PC-9 (cell line): ENCODE measurements at regions not wholly inside any gene's neighbourhood (a gene's known extent, or its start where the extent isn't known, plus 50 kb on each side); places are given as distances from the start of the nearest gene placed in this dataset.

ENCODE experiments used
- BruUV-seq: library from RNA; stranded (reverse); fragments of 400-500 nt; replicated peaks from 2 replicates; lab custom pipeline; 2021; lab: Mats Ljungman, UMichigan
- CTCF ChIA-PET: fragments of 300-600 bp; sonication (Branson Sonifier 250); formaldehyde crosslinking; loops from one replicate; lab custom pipeline; 2022; ENCODE audit warnings: antibody characterized with exemption; lab: Charles Lee
- POLR2A ChIA-PET: fragments of 300-600 bp; sonication (Branson Sonifier 250); formaldehyde crosslinking; loops from one replicate; lab custom pipeline; 2022; ENCODE audit warnings: antibody characterized with exemption; ENCODE audit not compliant: unreplicated experiment; lab: Charles Lee
- DNase-seq, 2 experiments: peaks; one replicate each; pipeline versions ENCODE4 v3.0.0 to v3.0.0-alpha.2; 2015 to 2022; ENCODE audit warnings: mixed read lengths in 1 of 2
- H2AFZ ChIP-seq: fragments of 200-600 bp; sonication (generic); 2 replicates; pipeline ENCODE4 v1.8.1; 2017; ENCODE audit warnings: antibody characterized with exemption
- H3F3A ChIP-seq: fragments of 200-600 bp; sonication (generic); 2 replicates; pipeline ENCODE4 v1.8.1; 2017; ENCODE audit warnings: antibody characterized with exemption, mild to moderate bottlenecking, low read depth; ENCODE audit not compliant: insufficient read depth
- H3K27ac ChIP-seq: fragments of 200-600 bp; sonication (generic); 2 replicates; pipeline ENCODE4 v1.6.1; 2016; ENCODE audit warnings: mixed run types
- H3K27me3 ChIP-seq: fragments of 200-600 bp; sonication (generic); 2 replicates; pipeline ENCODE4 v1.6.1; 2016; ENCODE audit warnings: low read depth, mixed run types; ENCODE audit not compliant: insufficient read depth
- H3K36me3 ChIP-seq: fragments of 200-600 bp; sonication (generic); 2 replicates; pipeline ENCODE4 v1.6.1; 2016; ENCODE audit warnings: low read depth, mixed run types
- H3K4me1 ChIP-seq: fragments of 200-600 bp; sonication (generic); replicated peaks from 2 replicates; pipeline ENCODE4 v1.6.1; 2016; ENCODE audit warnings: mixed run types; ENCODE audit not compliant: insufficient read depth
- H3K4me2 ChIP-seq: fragments of 200-600 bp; sonication (generic); 2 replicates; pipeline ENCODE4 v1.6.1; 2017; ENCODE audit warnings: mixed run types
- H3K4me3 ChIP-seq: fragments of 200-600 bp; sonication (generic); 2 replicates; pipeline ENCODE4 v1.6.1; 2016; ENCODE audit warnings: mixed run types
- H3K79me2 ChIP-seq: fragments of 200-600 bp; sonication (generic); 2 replicates; pipeline ENCODE4 v1.6.1; 2017; ENCODE audit warnings: low read depth, mixed run types
- H3K9me2 ChIP-seq: fragments of 200-600 bp; sonication (generic); 2 replicates; pipeline ENCODE4 v1.8.1; 2017; ENCODE audit warnings: mild to moderate bottlenecking; ENCODE audit not compliant: insufficient read depth
- H3K9me3 ChIP-seq: fragments of 200-600 bp; sonication (generic); 2 replicates; pipeline ENCODE4 v1.8.1; 2016; ENCODE audit warnings: low read depth; ENCODE audit not compliant: insufficient read depth
- H4K20me1 ChIP-seq: fragments of 200-600 bp; sonication (generic); 2 replicates; pipeline ENCODE4 v1.8.1; 2017; ENCODE audit not compliant: insufficient read depth
- CTCF ChIP-seq: fragments of 200-600 bp; sonication (generic); conservative IDR thresholded peaks from 2 replicates; pipeline ENCODE4 v1.6.1; 2017; ENCODE audit warnings: mixed run types, antibody characterized with exemption, mild to moderate bottlenecking, moderate library complexity
- EZH2 ChIP-seq: fragments of 200-600 bp; sonication (generic); IDR thresholded peaks from 2 replicates; pipeline ENCODE4 v1.8.0; 2017; ENCODE audit warnings: antibody characterized with exemption, low read depth
- intact Hi-C: fragments of 100-400 bp; cut with micrococcal nuclease; formaldehyde crosslinking; loops from one replicate; pipeline ENCODE4 v1.10.0; 2022; ENCODE audit not compliant: unreplicated experiment

- POLR2A ChIA-PET = no interaction called here
- Histone ChIP-seq H3K9me2 (no peaks in the 10 kb centered on the region), H4K20me1 (no peaks in the 10 kb centered on the region), H3K27me3 (no peaks in the 10 kb centered on the region), H3K4me3 (no peak overlapping the region), H3K9me3 (no peaks in the 10 kb centered on the region), H3K36me3 (no peaks in the 10 kb centered on the region), H3K79me2 (no peaks in the 10 kb centered on the region), H3K27ac (no peak overlapping the region), H2AFZ (no peak overlapping the region), H3K4me2 (no peak overlapping the region), H3F3A (no peaks in the 10 kb centered on the region), H3K4me1 (no peaks in the 10 kb centered on the region)
- TF ChIP-seq CTCF (no peak), EZH2 (no peak)
- intact Hi-C loops = no loop called here
- no peak for DNase-seq
- CTCF ChIA-PET = no interaction called here
- BruUV-seq = no TSS peak
These were observed 593.6 kb downstream of the MAT2B start for GRCh38 chr5:164098979-164099378.

GRCh38 chr5:164115420-164115819 is 610.0 kb downstream of the MAT2B start:
- ChIA-PET POLR2A (no interaction called here), CTCF (no interaction called here)
- TF ChIP-seq CTCF = no peak
- no peak for TF ChIP-seq EZH2
- no TSS peak for BruUV-seq
- DNase-seq = no peak
- Histone ChIP-seq H2AFZ (no peak overlapping the region), H4K20me1 (no peaks in the 10 kb centered on the region), H3K79me2 (no peaks in the 10 kb centered on the region), H3K4me2 (no peak overlapping the region), H3K27ac (no peak overlapping the region), H3K9me3 (no peaks in the 10 kb centered on the region), H3K9me2 (peaks cover 3% of the 10 kb centered on the region; the same call in 1 of the 2 replicates), H3F3A (no peaks in the 10 kb centered on the region), H3K27me3 (no peaks in the 10 kb centered on the region), H3K4me3 (no peak overlapping the region), H3K36me3 (no peaks in the 10 kb centered on the region), H3K4me1 (no peaks in the 10 kb centered on the region)
- intact Hi-C loops = no loop called here

- no peak overlapping the region for H3K4me2 ChIP-seq
- H3F3A ChIP-seq = no peaks in the 10 kb centered on the region
- no peaks in the 10 kb centered on the region for H3K4me1 ChIP-seq
- H2AFZ ChIP-seq = 0 out of 2 replicates have a peak overlapping the region, but pooled peaks have one; percentile 20
- H3K36me3 ChIP-seq = no peaks in the 10 kb centered on the region
- no peaks in the 10 kb centered on the region for H4K20me1 ChIP-seq
- H3K4me3 ChIP-seq = no peak overlapping the region
- CTCF ChIA-PET = no interaction called here
- intact Hi-C loops = no loop called here
- H3K9me2 ChIP-seq = no peaks in the 10 kb centered on the region
- H3K9me3 ChIP-seq = no peaks in the 10 kb centered on the region
- POLR2A ChIA-PET = no interaction called here
- no peaks in the 10 kb centered on the region for H3K79me2 ChIP-seq
- no peak overlapping the region for H3K27ac ChIP-seq
- no peak for TF ChIP-seq EZH2
- TF ChIP-seq CTCF = no peak
- no TSS peak for BruUV-seq
- DNase-seq = no peak
- no peaks in the 10 kb centered on the region for H3K27me3 ChIP-seq
These were observed 614.5 kb downstream of the MAT2B start for GRCh38 chr5:164119806-164120447.
